ENCODE measurements at regions not wholly inside any gene's neighbourhood (a gene's known extent, or its start where the extent isn't known, plus 50 kb on each side); places are given as distances from the start of the nearest gene placed in this dataset.

GRCh38 chr4:32864713-32865351 is 2144.7 kb downstream of the PCDH7 start:
- TF ChIP-seq POLR2AphosphoS5 (IDR thresholded peaks at IDR 0.05; ENCODE audit: low read depth, low read length) (no peak), REST (IDR thresholded peaks at IDR 0.05; ENCODE audit: insufficient read depth in 1 of 2, low read depth in 2 of 2, low read length in 1 of 2) (no peak), CTCF (IDR thresholded peaks at IDR 0.05) (no peak), SIN3A (IDR thresholded peaks at IDR 0.05; ENCODE audit: borderline replicate concordance, insufficient read depth, low read depth, low read length) (no peak), TCF7L2 (IDR thresholded peaks at IDR 0.05; ENCODE audit: low read depth, low read length) (no peak)

Measured in Panc1 (cell line).